ENCODE measurements at regions not wholly inside any gene's neighbourhood (a gene's known extent, or its start where the extent isn't known, plus 50 kb on each side); places are given as distances from the start of the nearest gene placed in this dataset.

- TF ChIP-seq FUS (optimal IDR thresholded peaks at IDR 0.05; ENCODE audit: low read depth, low read length) = no peak
- no peak for TF ChIP-seq ZEB2 (IDR thresholded peaks at IDR 0.05)
- no peak for TF ChIP-seq PHF20 (IDR thresholded peaks at IDR 0.05; ENCODE audit: partially characterized antibody)
- TF ChIP-seq STAT6 (CRISPR knock-in tag; IDR thresholded peaks at IDR 0.05) = no peak
- TF ChIP-seq CTCF (IDR thresholded peaks at IDR 0.05 in 2 of 3, conservative IDR thresholded peaks at IDR 0.05 in 1 of 3; ENCODE audit: insufficient read depth in 2 of 3, low read depth in 1 of 3, low read length in 3 of 3) = no peak
- TF ChIP-seq SMARCC2 (IDR thresholded peaks at IDR 0.05; ENCODE audit: low read depth) = no peak
- TF ChIP-seq PREB (CRISPR knock-in tag; IDR thresholded peaks at IDR 0.05) = no peak
- no peak for TF ChIP-seq HES1 (IDR thresholded peaks at IDR 0.05; ENCODE audit: low read depth)
Measured at GRCh38 chr6:106885679-106886078, 88.8 kb downstream of the CD24 start.

Measured in K562 (cell line).